ENCODE measurements at regions not wholly inside any gene's neighbourhood (a gene's known extent, or its start where the extent isn't known, plus 50 kb on each side); places are given as distances from the start of the nearest gene placed in this dataset.

DNA sequence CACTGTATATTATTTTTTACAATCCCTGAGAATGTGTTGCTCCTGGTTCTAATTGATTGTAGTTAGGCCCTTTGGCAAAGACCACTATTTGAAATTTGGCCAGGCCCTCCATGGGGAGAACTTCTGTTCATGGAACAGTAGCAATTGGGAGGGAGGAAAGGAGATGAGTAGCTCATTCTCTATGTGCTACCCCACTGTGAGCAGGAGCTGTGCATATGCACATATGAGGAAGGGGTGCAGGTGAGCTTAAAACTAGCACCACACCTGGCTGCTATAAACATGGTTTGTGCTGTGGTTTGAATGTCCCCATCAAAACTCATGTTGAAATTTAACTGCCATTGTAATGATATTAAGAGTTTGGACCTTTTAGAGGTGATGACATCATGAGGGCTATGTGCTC is 1483.2 kb downstream of the PCDH7 start:
- TF ChIP-seq, protein P1, sequence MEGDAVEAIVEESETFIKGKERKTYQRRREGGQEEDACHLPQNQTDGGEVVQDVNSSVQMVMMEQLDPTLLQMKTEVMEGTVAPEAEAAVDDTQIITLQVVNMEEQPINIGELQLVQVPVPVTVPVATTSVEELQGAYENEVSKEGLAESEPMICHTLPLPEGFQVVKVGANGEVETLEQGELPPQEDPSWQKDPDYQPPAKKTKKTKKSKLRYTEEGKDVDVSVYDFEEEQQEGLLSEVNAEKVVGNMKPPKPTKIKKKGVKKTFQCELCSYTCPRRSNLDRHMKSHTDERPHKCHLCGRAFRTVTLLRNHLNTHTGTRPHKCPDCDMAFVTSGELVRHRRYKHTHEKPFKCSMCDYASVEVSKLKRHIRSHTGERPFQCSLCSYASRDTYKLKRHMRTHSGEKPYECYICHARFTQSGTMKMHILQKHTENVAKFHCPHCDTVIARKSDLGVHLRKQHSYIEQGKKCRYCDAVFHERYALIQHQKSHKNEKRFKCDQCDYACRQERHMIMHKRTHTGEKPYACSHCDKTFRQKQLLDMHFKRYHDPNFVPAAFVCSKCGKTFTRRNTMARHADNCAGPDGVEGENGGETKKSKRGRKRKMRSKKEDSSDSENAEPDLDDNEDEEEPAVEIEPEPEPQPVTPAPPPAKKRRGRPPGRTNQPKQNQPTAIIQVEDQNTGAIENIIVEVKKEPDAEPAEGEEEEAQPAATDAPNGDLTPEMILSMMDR (conservative IDR thresholded peaks at IDR 0.05; ENCODE audit: low read length): no peak
- no peak for TF ChIP-seq EZH2phosphoT487 (IDR thresholded peaks at IDR 0.05; ENCODE audit: borderline replicate concordance, low read depth, low read length)
